Neural cell (in vitro differentiated cells): ENCODE measurements at regions not wholly inside any gene's neighbourhood (a gene's known extent, or its start where the extent isn't known, plus 50 kb on each side); places are given as distances from the start of the nearest gene placed in this dataset.

Source experiments
- H2AFZ ChIP-seq: fragments of 200-600, 300-800 bp; sonication (generic), shearing (Covaris generic); 2 replicates; pipeline ENCODE4 v1.6.0; 2014; ENCODE audit warnings: low read depth, mild to moderate bottlenecking, antibody characterized with exemption, low read length, moderate library complexity
- H3F3A ChIP-seq: fragments of 200-600 bp; shearing (Covaris generic); 2 replicates; pipeline ENCODE4 v1.6.1; 2016; ENCODE audit warnings: mild to moderate bottlenecking, moderate library complexity, mixed read lengths, antibody characterized with exemption, low read length; ENCODE audit not compliant: insufficient read depth, poor library complexity, severe bottlenecking
- H3K27ac ChIP-seq: fragments of 200-600, 300-800 bp; sonication (generic), shearing (Covaris generic); 2 replicates; pipeline ENCODE4 v1.5.1; 2014; ENCODE audit warnings: mild to moderate bottlenecking, low read length, moderate library complexity
- H3K27me3 ChIP-seq: fragments of 300-800, 200-600 bp; sonication (generic), shearing (Covaris generic); 2 replicates; pipeline ENCODE4 v1.6.0; 2014; ENCODE audit warnings: mild to moderate bottlenecking, low read depth, low read length, moderate library complexity; ENCODE audit not compliant: insufficient read depth
- H3K36me3 ChIP-seq: fragments of 300-800, 200-600 bp; sonication (generic), shearing (Covaris generic); 2 replicates; pipeline ENCODE4 v1.5.1; 2014; ENCODE audit warnings: mild to moderate bottlenecking, antibody characterized with exemption, low read length, moderate library complexity; ENCODE audit not compliant: insufficient read depth
- H3K4me2 ChIP-seq: fragments of 300-800, 200-600 bp; sonication (generic), shearing (Covaris generic); 2 replicates; pipeline ENCODE4 v1.6.0; 2014; ENCODE audit warnings: mild to moderate bottlenecking, low read length
- H3K4me3 ChIP-seq: fragments of 300-800, 200-600 bp; sonication (generic), shearing (Covaris generic); 2 replicates; pipeline ENCODE4 v1.5.1; 2014; ENCODE audit warnings: mild to moderate bottlenecking, low read length, moderate library complexity
- H3K79me2 ChIP-seq: fragments of 200-600 bp; shearing (Covaris generic); replicated peaks from 2 replicates; pipeline ENCODE4 v1.6.0; 2014; ENCODE audit warnings: mild to moderate bottlenecking, low read length, moderate library complexity; ENCODE audit not compliant: insufficient read depth
- H3K9ac ChIP-seq: fragments of 300-800, 200-600 bp; sonication (generic), shearing (Covaris generic); 2 replicates; pipeline ENCODE4 v1.6.1; 2016; ENCODE audit warnings: mild to moderate bottlenecking, low read length, mixed read lengths
- H3K9me2 ChIP-seq: fragments of 200-600 bp; shearing (Covaris generic); 2 replicates; pipeline ENCODE4 v1.6.1; 2016; ENCODE audit warnings: mild to moderate bottlenecking, low read length, mixed read lengths; ENCODE audit not compliant: insufficient read depth
- H3K9me3 ChIP-seq: fragments of 200-600, 300-800 bp; sonication (generic), shearing (Covaris generic); 2 replicates; pipeline ENCODE4 v1.6.1; 2016; ENCODE audit warnings: mild to moderate bottlenecking, mixed run types, low read length, moderate library complexity, mixed read lengths
- H4K20me1 ChIP-seq: fragments of 200-600 bp; shearing (Covaris generic); 2 replicates; pipeline ENCODE4 v1.6.1; 2016; ENCODE audit warnings: mild to moderate bottlenecking, mixed run types; ENCODE audit not compliant: insufficient read depth
- EP300 ChIP-seq: fragments of 450-650 bp; conservative IDR thresholded peaks from 2 replicates; pipeline ENCODE4 v1.6.1; 2014; ENCODE audit warnings: antibody characterized with exemption, mild to moderate bottlenecking, moderate library complexity; ENCODE audit not compliant: poor library complexity, severe bottlenecking
- EZH2 ChIP-seq: fragments of 200-600, 300-800 bp; shearing (Covaris generic), sonication (generic); IDR thresholded peaks from 2 replicates; pipeline ENCODE4 v1.6.1; 2014; ENCODE audit warnings: antibody characterized with exemption, low read length, borderline replicate concordance, mild to moderate bottlenecking; ENCODE audit not compliant: insufficient read depth, poor library complexity, severe bottlenecking
- MXI1 ChIP-seq: fragments of 450-650 bp; conservative IDR thresholded peaks from 2 replicates; pipeline ENCODE4 v1.6.1; 2014; ENCODE audit warnings: antibody characterized with exemption, mild to moderate bottlenecking; ENCODE audit not compliant: poor library complexity, severe bottlenecking
- POLR2AphosphoS5 ChIP-seq: IDR thresholded peaks from 2 replicates; pipeline ENCODE4 v1.6.1; 2012
- RAD21 ChIP-seq: fragments of 450-650 bp; conservative IDR thresholded peaks from 2 replicates; pipeline ENCODE4 v1.6.1; 2014; ENCODE audit warnings: antibody characterized with exemption, mild to moderate bottlenecking, moderate library complexity
- SMC3 ChIP-seq: fragments of 450-650 bp; conservative IDR thresholded peaks from 2 replicates; pipeline ENCODE4 v1.6.1; 2014; ENCODE audit warnings: antibody characterized with exemption, mild to moderate bottlenecking, moderate library complexity; ENCODE audit not compliant: poor library complexity
- TAF1 ChIP-seq: IDR thresholded peaks from 2 replicates; pipeline ENCODE4 v1.6.1; 2012; ENCODE audit warnings: low read depth
- TF ChIP-seq, protein P1 (sequence below): IDR thresholded peaks from 2 replicates; pipeline ENCODE4 v1.6.1; 2012; ENCODE audit warnings: borderline replicate concordance
- TF ChIP-seq, protein P2 (sequence below): fragments of 450-650 bp; IDR thresholded peaks from 2 replicates; pipeline ENCODE4 v1.5.1; 2014; ENCODE audit warnings: antibody characterized with exemption, mild to moderate bottlenecking, moderate library complexity; ENCODE audit not compliant: poor library complexity, severe bottlenecking

DNA sequence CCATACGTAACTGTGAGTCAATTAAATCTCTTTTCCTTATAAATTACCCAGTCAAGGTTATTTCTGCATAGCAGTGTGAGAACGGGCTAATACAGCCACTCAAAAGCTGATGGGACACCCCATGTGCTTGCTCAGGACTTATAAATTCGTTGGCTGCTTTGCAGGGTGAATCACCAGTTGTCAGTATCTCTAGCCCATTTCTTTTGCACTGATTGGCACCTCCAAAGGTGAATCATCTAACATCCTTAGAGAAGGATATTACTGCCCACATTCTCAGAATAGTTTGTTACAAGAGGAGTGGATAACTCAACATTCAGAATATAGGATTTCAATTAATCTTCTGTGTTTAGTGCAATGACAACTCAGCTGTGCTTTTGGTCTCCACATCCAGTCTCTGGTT is 601.5 kb downstream of the KCNH5 start:
- H2AFZ ChIP-seq = no peak overlapping the region
- H3K27ac ChIP-seq = no peak overlapping the region
- no peaks in the 10 kb centered on the region for H3F3A ChIP-seq
- no peaks in the 10 kb centered on the region for H3K36me3 ChIP-seq
- no peaks in the 10 kb centered on the region for H3K27me3 ChIP-seq
- TF ChIP-seq TAF1 = no peak
- TF ChIP-seq, protein P1, sequence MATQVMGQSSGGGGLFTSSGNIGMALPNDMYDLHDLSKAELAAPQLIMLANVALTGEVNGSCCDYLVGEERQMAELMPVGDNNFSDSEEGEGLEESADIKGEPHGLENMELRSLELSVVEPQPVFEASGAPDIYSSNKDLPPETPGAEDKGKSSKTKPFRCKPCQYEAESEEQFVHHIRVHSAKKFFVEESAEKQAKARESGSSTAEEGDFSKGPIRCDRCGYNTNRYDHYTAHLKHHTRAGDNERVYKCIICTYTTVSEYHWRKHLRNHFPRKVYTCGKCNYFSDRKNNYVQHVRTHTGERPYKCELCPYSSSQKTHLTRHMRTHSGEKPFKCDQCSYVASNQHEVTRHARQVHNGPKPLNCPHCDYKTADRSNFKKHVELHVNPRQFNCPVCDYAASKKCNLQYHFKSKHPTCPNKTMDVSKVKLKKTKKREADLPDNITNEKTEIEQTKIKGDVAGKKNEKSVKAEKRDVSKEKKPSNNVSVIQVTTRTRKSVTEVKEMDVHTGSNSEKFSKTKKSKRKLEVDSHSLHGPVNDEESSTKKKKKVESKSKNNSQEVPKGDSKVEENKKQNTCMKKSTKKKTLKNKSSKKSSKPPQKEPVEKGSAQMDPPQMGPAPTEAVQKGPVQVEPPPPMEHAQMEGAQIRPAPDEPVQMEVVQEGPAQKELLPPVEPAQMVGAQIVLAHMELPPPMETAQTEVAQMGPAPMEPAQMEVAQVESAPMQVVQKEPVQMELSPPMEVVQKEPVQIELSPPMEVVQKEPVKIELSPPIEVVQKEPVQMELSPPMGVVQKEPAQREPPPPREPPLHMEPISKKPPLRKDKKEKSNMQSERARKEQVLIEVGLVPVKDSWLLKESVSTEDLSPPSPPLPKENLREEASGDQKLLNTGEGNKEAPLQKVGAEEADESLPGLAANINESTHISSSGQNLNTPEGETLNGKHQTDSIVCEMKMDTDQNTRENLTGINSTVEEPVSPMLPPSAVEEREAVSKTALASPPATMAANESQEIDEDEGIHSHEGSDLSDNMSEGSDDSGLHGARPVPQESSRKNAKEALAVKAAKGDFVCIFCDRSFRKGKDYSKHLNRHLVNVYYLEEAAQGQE = no peak
- no peak for TF ChIP-seq SMC3
- TF ChIP-seq POLR2AphosphoS5 = no peak
- TF ChIP-seq EP300 = no peak
- H3K4me3 ChIP-seq = no peak overlapping the region
- no peak overlapping the region for H3K9ac ChIP-seq
- H3K9me2 ChIP-seq = no peaks in the 10 kb centered on the region
- H3K79me2 ChIP-seq = no peaks in the 10 kb centered on the region
- H4K20me1 ChIP-seq = no peaks in the 10 kb centered on the region
- no peak overlapping the region for H3K4me2 ChIP-seq
- H3K9me3 ChIP-seq = no peaks in the 10 kb centered on the region

- H3F3A ChIP-seq = no peaks in the 10 kb centered on the region
- no peak for TF ChIP-seq RAD21
- TF ChIP-seq, protein P2, sequence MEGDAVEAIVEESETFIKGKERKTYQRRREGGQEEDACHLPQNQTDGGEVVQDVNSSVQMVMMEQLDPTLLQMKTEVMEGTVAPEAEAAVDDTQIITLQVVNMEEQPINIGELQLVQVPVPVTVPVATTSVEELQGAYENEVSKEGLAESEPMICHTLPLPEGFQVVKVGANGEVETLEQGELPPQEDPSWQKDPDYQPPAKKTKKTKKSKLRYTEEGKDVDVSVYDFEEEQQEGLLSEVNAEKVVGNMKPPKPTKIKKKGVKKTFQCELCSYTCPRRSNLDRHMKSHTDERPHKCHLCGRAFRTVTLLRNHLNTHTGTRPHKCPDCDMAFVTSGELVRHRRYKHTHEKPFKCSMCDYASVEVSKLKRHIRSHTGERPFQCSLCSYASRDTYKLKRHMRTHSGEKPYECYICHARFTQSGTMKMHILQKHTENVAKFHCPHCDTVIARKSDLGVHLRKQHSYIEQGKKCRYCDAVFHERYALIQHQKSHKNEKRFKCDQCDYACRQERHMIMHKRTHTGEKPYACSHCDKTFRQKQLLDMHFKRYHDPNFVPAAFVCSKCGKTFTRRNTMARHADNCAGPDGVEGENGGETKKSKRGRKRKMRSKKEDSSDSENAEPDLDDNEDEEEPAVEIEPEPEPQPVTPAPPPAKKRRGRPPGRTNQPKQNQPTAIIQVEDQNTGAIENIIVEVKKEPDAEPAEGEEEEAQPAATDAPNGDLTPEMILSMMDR = no peak
- TF ChIP-seq POLR2AphosphoS5 = no peak
- TF ChIP-seq SMC3 = no peak
- TF ChIP-seq TAF1 = no peak
- TF ChIP-seq MXI1 = no peak
- TF ChIP-seq EZH2 = no peak
- TF ChIP-seq, protein P1 = no peak
- TF ChIP-seq EP300 = no peak
- no peaks in the 10 kb centered on the region for H4K20me1 ChIP-seq
- no peak overlapping the region for H3K4me3 ChIP-seq
- H3K9me2 ChIP-seq = no peaks in the 10 kb centered on the region
- H3K4me2 ChIP-seq = no peak overlapping the region
- H2AFZ ChIP-seq = no peak overlapping the region
- no peaks in the 10 kb centered on the region for H3K27me3 ChIP-seq
- H3K9ac ChIP-seq = no peak overlapping the region
- no peaks in the 10 kb centered on the region for H3K9me3 ChIP-seq
- H3K27ac ChIP-seq = no peak overlapping the region
- H3K79me2 ChIP-seq = no peaks in the 10 kb centered on the region
- no peaks in the 10 kb centered on the region for H3K36me3 ChIP-seq
These were observed 599.7 kb downstream of the KCNH5 start for GRCh38 chr14:62445570-62445969.
